ENCODE measurements at regions not wholly inside any gene's neighbourhood (a gene's known extent, or its start where the extent isn't known, plus 50 kb on each side); places are given as distances from the start of the nearest gene placed in this dataset.

DNA sequence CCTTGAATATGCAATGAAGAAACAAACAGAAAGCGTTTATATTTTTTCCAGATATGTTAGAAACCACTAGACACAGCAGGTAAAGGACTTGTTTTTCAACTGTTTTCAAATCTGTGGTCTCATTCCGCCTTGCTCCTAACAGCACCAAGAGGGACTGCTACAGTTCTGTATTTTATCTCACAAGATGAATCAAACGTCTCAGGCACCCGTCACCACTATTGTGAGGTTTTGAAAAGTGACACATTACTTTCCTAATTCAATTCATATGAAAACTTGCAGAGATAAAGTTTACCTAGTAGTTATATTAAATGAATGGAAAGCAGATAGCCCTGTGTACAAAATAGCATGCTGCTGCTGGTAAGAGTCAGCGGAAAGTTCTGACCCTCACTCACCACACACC is 386.3 kb downstream of the ETS1 start:
- Histone ChIP-seq H3K9ac (ENCODE audit: low read length) (no peak overlapping the region), H3K4me2 (ENCODE audit: low read length) (no peak overlapping the region), H3K27me3 (ENCODE audit: insufficient read depth, low read length) (no peaks in the 10 kb centered on the region), H3K36me3 (ENCODE audit: insufficient read depth, low read length) (no peaks in the 10 kb centered on the region), H3K4me1 (ENCODE audit: insufficient read depth, low read length) (no peaks in the 10 kb centered on the region), H3K4me3 (ENCODE audit: insufficient read depth, low read depth, low read length) (no peak overlapping the region), H4K20me1 (ENCODE audit: insufficient read depth, low read length) (no peaks in the 10 kb centered on the region), H2AFZ (ENCODE audit: low read depth, low read length) (no peak overlapping the region), H3K79me2 (ENCODE audit: insufficient read depth, low read length) (no peaks in the 10 kb centered on the region), H3K27ac (ENCODE audit: low read depth, low read length) (no peak overlapping the region), H3K9me3 (ENCODE audit: insufficient read depth, low read depth, low read length) (no peaks in the 10 kb centered on the region)
- H3K4me3 Mint-ChIP-seq (ENCODE audit: unreplicated experiment), result no peak overlapping the region
- H3K27ac Mint-ChIP-seq (ENCODE audit: unreplicated experiment), result no peak overlapping the region
- DNase-seq (ENCODE audit: low read depth) (no peak), FAIRE-seq (no peak)
- TF ChIP-seq CTCF (IDR thresholded peaks at IDR 0.05; ENCODE audit: insufficient read depth, low read depth, low read length) (no peak), EZH2 (IDR thresholded peaks at IDR 0.05; ENCODE audit: insufficient read depth, low read length) (no peak)
- no peaks in the 10 kb centered on the region for H3K36me3 Mint-ChIP-seq (ENCODE audit: low read depth, unreplicated experiment)
- H3K9me3 Mint-ChIP-seq (ENCODE audit: unreplicated experiment), result no peaks in the 10 kb centered on the region
- H3K27me3 Mint-ChIP-seq (ENCODE audit: low read depth, unreplicated experiment), result no peaks in the 10 kb centered on the region
- no peaks in the 10 kb centered on the region for H3K4me1 Mint-ChIP-seq (ENCODE audit: low read depth, unreplicated experiment)

DNA sequence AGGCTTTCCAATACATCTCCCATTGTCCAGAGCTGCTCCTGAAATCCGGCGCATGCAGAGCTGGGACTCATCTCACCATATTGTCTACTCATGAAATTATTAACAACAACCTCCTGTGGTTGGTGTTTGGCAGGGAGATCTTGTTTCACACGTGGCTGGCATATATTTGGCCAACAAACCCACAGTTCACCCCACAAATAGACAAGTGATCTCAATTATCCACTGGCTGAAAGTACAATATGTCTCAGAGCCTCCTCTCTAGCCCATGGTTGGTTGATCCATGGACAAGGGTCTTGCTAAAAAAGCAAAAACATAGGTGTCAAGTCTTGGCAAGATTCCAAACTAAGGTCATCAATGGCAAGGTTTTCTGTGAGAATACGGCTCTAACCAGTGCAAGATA is 386.9 kb downstream of the ETS1 start:
- H3K9me3 Mint-ChIP-seq (ENCODE audit: unreplicated experiment), result no peaks in the 10 kb centered on the region
- H3K9me3 ChIP-seq (ENCODE audit: insufficient read depth, low read depth, low read length), result no peaks in the 10 kb centered on the region
- H3K36me3 ChIP-seq (ENCODE audit: insufficient read depth, low read length), result no peaks in the 10 kb centered on the region
- no peak overlapping the region for H3K27ac Mint-ChIP-seq (ENCODE audit: unreplicated experiment)
- H2AFZ ChIP-seq (ENCODE audit: low read depth, low read length), result no peak overlapping the region
- H3K27me3 ChIP-seq (ENCODE audit: insufficient read depth, low read length), result no peaks in the 10 kb centered on the region
- no peak overlapping the region for H3K4me3 Mint-ChIP-seq (ENCODE audit: unreplicated experiment)
- H3K9ac ChIP-seq (ENCODE audit: low read length), result no peak overlapping the region
- no peaks in the 10 kb centered on the region for H3K79me2 ChIP-seq (ENCODE audit: insufficient read depth, low read length)
- H3K27ac ChIP-seq (ENCODE audit: low read depth, low read length), result no peak overlapping the region
- no peaks in the 10 kb centered on the region for H3K36me3 Mint-ChIP-seq (ENCODE audit: low read depth, unreplicated experiment)
- FAIRE-seq (no peak), DNase-seq (ENCODE audit: low read depth) (no peak)
- H3K4me1 ChIP-seq (ENCODE audit: insufficient read depth, low read length), result no peaks in the 10 kb centered on the region
- no peaks in the 10 kb centered on the region for H4K20me1 ChIP-seq (ENCODE audit: insufficient read depth, low read length)
- no peaks in the 10 kb centered on the region for H3K4me1 Mint-ChIP-seq (ENCODE audit: low read depth, unreplicated experiment)
- H3K4me2 ChIP-seq (ENCODE audit: low read length), result no peak overlapping the region
- H3K27me3 Mint-ChIP-seq (ENCODE audit: low read depth, unreplicated experiment), result no peaks in the 10 kb centered on the region
- TF ChIP-seq EZH2 (IDR thresholded peaks at IDR 0.05; ENCODE audit: insufficient read depth, low read length) (no peak), CTCF (IDR thresholded peaks at IDR 0.05; ENCODE audit: insufficient read depth, low read depth, low read length) (no peak)
- H3K4me3 ChIP-seq (ENCODE audit: insufficient read depth, low read depth, low read length), result no peak overlapping the region

DNA sequence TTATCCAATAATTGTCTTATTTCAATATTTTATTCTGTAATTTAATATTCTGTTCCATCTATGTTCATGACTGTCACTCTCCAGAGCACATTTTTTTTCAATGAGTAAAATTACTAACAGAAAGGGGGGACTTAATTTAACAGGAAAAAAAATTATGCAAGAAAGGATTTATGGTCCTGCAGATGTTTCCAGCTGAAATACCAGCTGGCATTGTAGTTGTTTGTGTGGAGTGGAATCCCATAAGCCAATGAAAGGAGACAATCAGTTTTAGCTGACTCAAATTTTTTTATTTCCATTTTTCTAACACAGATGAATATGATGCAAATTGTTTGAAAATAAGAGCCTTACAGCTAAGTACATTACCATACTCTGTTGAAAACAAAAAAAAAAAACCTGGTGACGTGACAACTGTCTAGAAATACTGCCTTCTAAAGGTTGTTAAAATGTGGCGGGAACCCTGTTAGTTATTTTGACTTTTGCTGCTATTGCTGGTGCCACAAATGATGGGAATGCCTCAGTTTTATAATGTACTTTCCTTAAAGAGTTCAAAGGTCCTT is 389.1 kb downstream of the ETS1 start:
- Mint-ChIP-seq H3K36me3 (ENCODE audit: low read depth, unreplicated experiment) (no peaks in the 10 kb centered on the region), H3K27me3 (ENCODE audit: low read depth, unreplicated experiment) (no peaks in the 10 kb centered on the region), H3K9me3 (ENCODE audit: unreplicated experiment) (no peaks in the 10 kb centered on the region), H3K4me1 (ENCODE audit: low read depth, unreplicated experiment) (no peaks in the 10 kb centered on the region), H3K4me3 (ENCODE audit: unreplicated experiment) (no peak overlapping the region), H3K27ac (ENCODE audit: unreplicated experiment) (no peak overlapping the region)
- Histone ChIP-seq H4K20me1 (ENCODE audit: insufficient read depth, low read length) (no peaks in the 10 kb centered on the region), H3K9me3 (ENCODE audit: insufficient read depth, low read depth, low read length) (no peaks in the 10 kb centered on the region), H2AFZ (ENCODE audit: low read depth, low read length) (no peak overlapping the region), H3K4me2 (ENCODE audit: low read length) (no peak overlapping the region), H3K27ac (ENCODE audit: low read depth, low read length) (no peak overlapping the region), H3K4me3 (ENCODE audit: insufficient read depth, low read depth, low read length) (no peak overlapping the region), H3K4me1 (ENCODE audit: insufficient read depth, low read length) (no peaks in the 10 kb centered on the region), H3K36me3 (ENCODE audit: insufficient read depth, low read length) (no peaks in the 10 kb centered on the region), H3K27me3 (ENCODE audit: insufficient read depth, low read length) (no peaks in the 10 kb centered on the region), H3K79me2 (ENCODE audit: insufficient read depth, low read length) (no peaks in the 10 kb centered on the region), H3K9ac (ENCODE audit: low read length) (no peak overlapping the region)
- DNase-seq (ENCODE audit: low read depth) (no peak), FAIRE-seq (no peak)
- TF ChIP-seq CTCF (IDR thresholded peaks at IDR 0.05; ENCODE audit: insufficient read depth, low read depth, low read length), result no peak
- TF ChIP-seq EZH2 (IDR thresholded peaks at IDR 0.05; ENCODE audit: insufficient read depth, low read length), result no peak

All from astrocyte (in vitro differentiated cells and primary cell).